HEK293 (cell line): ENCODE measurements at regions not wholly inside any gene's neighbourhood (a gene's known extent, or its start where the extent isn't known, plus 50 kb on each side); places are given as distances from the start of the nearest gene placed in this dataset.

Experiments used
- CTCF ChIP-seq: fragments of 450-650 bp; formaldehyde crosslinking; IDR thresholded peaks from 2 replicates; pipeline ENCODE4 v1.5.1; 2016; ENCODE audit warnings: missing biosample characterization, missing genetic modification characterization
- REST ChIP-seq: fragments of 450-650 bp; formaldehyde crosslinking; IDR thresholded peaks from 2 replicates; pipeline ENCODE4 v1.5.1; 2016; ENCODE audit warnings: missing biosample characterization, missing genetic modification characterization
- ZBTB44 ChIP-seq: fragments of 450-650 bp; IDR thresholded peaks from 2 replicates; pipeline ENCODE4 v1.5.1; 2018; ENCODE audit warnings: missing biosample characterization, mild to moderate bottlenecking, missing genetic modification characterization
- ZNF140 ChIP-seq: fragments of 450-650 bp; formaldehyde crosslinking; IDR thresholded peaks from 2 replicates; pipeline ENCODE4 v1.5.1; 2016; ENCODE audit warnings: missing biosample characterization, missing genetic modification characterization
- ZNF174 ChIP-seq: fragments of 450-650 bp; formaldehyde crosslinking; IDR thresholded peaks from 2 replicates; pipeline ENCODE4 v1.5.0; 2017; ENCODE audit warnings: missing biosample characterization, mild to moderate bottlenecking, missing genetic modification characterization
- ZNF214 ChIP-seq: fragments of 450-650 bp; formaldehyde crosslinking; IDR thresholded peaks from 2 replicates; pipeline ENCODE4 v1.5.1; 2017; ENCODE audit warnings: missing biosample characterization, mild to moderate bottlenecking, missing genetic modification characterization, borderline replicate concordance
- ZNF362 ChIP-seq: fragments of 450-650 bp; formaldehyde crosslinking; IDR thresholded peaks from 2 replicates; pipeline ENCODE4 v1.5.1; 2016; ENCODE audit warnings: missing biosample characterization, missing genetic modification characterization
- ZNF555 ChIP-seq: fragments of 450-650 bp; formaldehyde crosslinking; conservative IDR thresholded peaks from 2 replicates; pipeline ENCODE4 v1.5.1; 2017; ENCODE audit warnings: missing biosample characterization, mild to moderate bottlenecking, missing genetic modification characterization, inconsistent platforms
- ZNF558 ChIP-seq: fragments of 450-650 bp; formaldehyde crosslinking; IDR thresholded peaks from 2 replicates; pipeline ENCODE4 v1.5.1; 2016; ENCODE audit warnings: missing biosample characterization, missing genetic modification characterization
- ZNF580 ChIP-seq: fragments of 450-650 bp; formaldehyde crosslinking; IDR thresholded peaks from 2 replicates; pipeline ENCODE4 v1.5.1; 2016; ENCODE audit warnings: missing biosample characterization, missing genetic modification characterization

GRCh38 chr1:221075911-221076310 is 196.7 kb downstream of the HLX start:
- TF ChIP-seq ZNF140 (tag by site-specific recombination) (no peak), ZNF555 (tag by site-specific recombination) (no peak), CTCF (no peak), ZNF362 (tag by site-specific recombination) (no peak), ZNF558 (tag by site-specific recombination) (no peak), ZNF580 (tag by site-specific recombination) (no peak), ZBTB44 (tag by site-specific recombination) (no peak), ZNF174 (no peak), ZNF214 (tag by site-specific recombination) (no peak), REST (tag by site-specific recombination) (no peak)
